ENCODE measurements at regions not wholly inside any gene's neighbourhood (a gene's known extent, or its start where the extent isn't known, plus 50 kb on each side); places are given as distances from the start of the nearest gene placed in this dataset.
A peak's percentile ranks its signal among the peaks of the same experiment; 100 is the strongest.

DNA sequence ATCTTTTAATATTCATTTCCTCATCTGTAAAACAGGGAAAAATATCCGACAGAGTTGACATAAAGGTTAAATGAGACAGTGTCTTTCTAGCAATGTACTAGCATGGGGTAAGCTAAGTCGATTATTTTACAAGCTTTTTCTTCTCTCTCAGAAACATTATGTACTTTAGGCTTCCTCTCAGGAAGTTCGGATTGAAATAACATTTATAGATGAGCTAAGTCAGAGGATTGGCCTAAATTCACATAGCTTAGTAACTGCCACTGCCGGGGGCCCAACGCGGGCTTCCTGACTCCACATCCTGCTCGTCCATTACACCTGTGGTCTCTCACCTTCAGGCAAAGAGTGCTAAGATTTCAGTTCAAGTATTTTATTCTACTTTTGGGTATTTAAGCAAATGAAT lies 462.3 kb upstream of the NFIA start:
- BruUV-seq (replicated peaks), result no TSS peak
- TF ChIP-seq, protein P1, sequence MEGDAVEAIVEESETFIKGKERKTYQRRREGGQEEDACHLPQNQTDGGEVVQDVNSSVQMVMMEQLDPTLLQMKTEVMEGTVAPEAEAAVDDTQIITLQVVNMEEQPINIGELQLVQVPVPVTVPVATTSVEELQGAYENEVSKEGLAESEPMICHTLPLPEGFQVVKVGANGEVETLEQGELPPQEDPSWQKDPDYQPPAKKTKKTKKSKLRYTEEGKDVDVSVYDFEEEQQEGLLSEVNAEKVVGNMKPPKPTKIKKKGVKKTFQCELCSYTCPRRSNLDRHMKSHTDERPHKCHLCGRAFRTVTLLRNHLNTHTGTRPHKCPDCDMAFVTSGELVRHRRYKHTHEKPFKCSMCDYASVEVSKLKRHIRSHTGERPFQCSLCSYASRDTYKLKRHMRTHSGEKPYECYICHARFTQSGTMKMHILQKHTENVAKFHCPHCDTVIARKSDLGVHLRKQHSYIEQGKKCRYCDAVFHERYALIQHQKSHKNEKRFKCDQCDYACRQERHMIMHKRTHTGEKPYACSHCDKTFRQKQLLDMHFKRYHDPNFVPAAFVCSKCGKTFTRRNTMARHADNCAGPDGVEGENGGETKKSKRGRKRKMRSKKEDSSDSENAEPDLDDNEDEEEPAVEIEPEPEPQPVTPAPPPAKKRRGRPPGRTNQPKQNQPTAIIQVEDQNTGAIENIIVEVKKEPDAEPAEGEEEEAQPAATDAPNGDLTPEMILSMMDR (conservative IDR thresholded peaks at IDR 0.05; ENCODE audit: low read depth, low read length), result no peak
- TF ChIP-seq EZH2 (IDR thresholded peaks at IDR 0.05; ENCODE audit: borderline replicate concordance, low read depth, low read length, poor library complexity, severe bottlenecking), result no peak
- POLR2A ChIA-PET (ENCODE audit: low non-redundant PET), result interaction anchor here (0.6 kb wide), 1 partner anchor 859 kb away, joined by 3 read pairs; no protein-coding TSS in a partner anchor
- Histone ChIP-seq H3K9me3 (ENCODE audit: low read depth, low read length, poor library complexity, severe bottlenecking) (no peaks in the 10 kb centered on the region), H3K27ac (ENCODE audit: low read depth, low read length, poor library complexity, severe bottlenecking) (no peak overlapping the region), H3K4me3 (ENCODE audit: low read depth, low read length, poor library complexity, severe bottlenecking) (no peak overlapping the region), H3K36me3 (ENCODE audit: insufficient read depth, low read length, poor library complexity, severe bottlenecking) (no peaks in the 10 kb centered on the region), H3K27me3 (replicated peaks; ENCODE audit: insufficient read depth, low read depth, low read length, poor library complexity) (peaks cover 97% of the 10 kb centered on the region), H3K4me1 (ENCODE audit: insufficient read depth, low read length, poor library complexity, severe bottlenecking) (peaks cover 29% of the 10 kb centered on the region)
- intact Hi-C loops (cut with micrococcal nuclease; ENCODE audit: unreplicated experiment), result no loop called here
- CTCF ChIA-PET, result no interaction called here
- DNase-seq (ENCODE audit: low spot score), result peak; percentile 71

DNA sequence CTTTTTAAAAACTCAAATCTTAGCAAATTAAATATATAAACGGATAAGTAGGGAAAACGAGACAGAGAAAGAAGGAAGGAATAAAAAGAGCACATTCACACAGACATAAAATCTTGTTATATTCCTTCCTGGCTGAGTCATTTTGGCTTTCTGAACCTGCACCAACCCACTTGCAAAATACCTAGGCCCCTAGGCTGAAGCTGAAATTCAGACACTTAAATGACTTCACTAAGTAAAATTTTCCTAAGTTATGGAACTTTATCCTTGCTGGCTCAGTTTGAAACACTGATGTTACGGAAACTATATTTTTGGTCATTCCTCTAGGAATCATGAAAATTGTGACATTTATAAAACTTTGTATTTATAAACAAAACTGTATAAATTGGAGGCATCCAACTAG lies 462.8 kb upstream of the NFIA start:
- ChIA-PET POLR2A (ENCODE audit: low non-redundant PET) (interaction anchor here (0.6 kb wide), 1 partner anchor 859 kb away, joined by 3 read pairs; no protein-coding TSS in a partner anchor), CTCF (no interaction called here)
- BruUV-seq (replicated peaks), result no TSS peak
- peaks cover 3% of the 10 kb centered on the region for H3K9me3 ChIP-seq (ENCODE audit: low read depth, low read length, poor library complexity, severe bottlenecking)
- TF ChIP-seq EZH2 (IDR thresholded peaks at IDR 0.05; ENCODE audit: borderline replicate concordance, low read depth, low read length, poor library complexity, severe bottlenecking), result no peak
- TF ChIP-seq, protein P1 (conservative IDR thresholded peaks at IDR 0.05; ENCODE audit: low read depth, low read length), result no peak
- intact Hi-C loops (cut with micrococcal nuclease; ENCODE audit: unreplicated experiment), result no loop called here
- DNase-seq (ENCODE audit: low spot score), result no peak
- H3K4me3 ChIP-seq (ENCODE audit: low read depth, low read length, poor library complexity, severe bottlenecking), result no peak overlapping the region
- peaks cover 97% of the 10 kb centered on the region for H3K27me3 ChIP-seq (replicated peaks; ENCODE audit: insufficient read depth, low read depth, low read length, poor library complexity)
- peaks cover 29% of the 10 kb centered on the region for H3K4me1 ChIP-seq (ENCODE audit: insufficient read depth, low read length, poor library complexity, severe bottlenecking)
- no peaks in the 10 kb centered on the region for H3K36me3 ChIP-seq (ENCODE audit: insufficient read depth, low read length, poor library complexity, severe bottlenecking)
- H3K27ac ChIP-seq (ENCODE audit: low read depth, low read length, poor library complexity, severe bottlenecking), result no peak overlapping the region

DNA sequence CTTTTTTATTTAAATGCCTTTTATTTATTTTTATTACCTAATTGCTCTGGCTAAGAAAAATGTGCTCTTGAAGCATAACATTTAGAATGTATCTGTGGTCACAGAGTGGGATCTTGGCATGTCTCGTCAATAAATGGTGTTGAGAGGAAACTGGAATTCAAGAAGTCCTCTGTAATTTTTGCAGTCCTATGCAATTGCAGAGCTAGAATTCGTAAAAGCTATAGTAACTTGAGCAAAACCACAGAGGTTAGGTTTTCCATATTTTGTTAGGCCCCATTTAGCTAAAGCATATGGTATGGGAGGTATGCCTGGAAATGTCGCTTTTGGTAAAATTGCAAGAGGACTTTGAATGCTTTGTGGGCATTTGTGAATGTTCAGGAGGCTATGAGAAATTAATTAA lies 466.7 kb upstream of the NFIA start:
- CTCF ChIA-PET, result no interaction called here

More for the DNA sequence above, 466.7 kb upstream of the NFIA start:
- Histone ChIP-seq H3K4me3 (ENCODE audit: low read depth, low read length, poor library complexity, severe bottlenecking) (no peak overlapping the region), H3K9me3 (ENCODE audit: low read depth, low read length, poor library complexity, severe bottlenecking) (peaks cover 4% of the 10 kb centered on the region), H3K27me3 (replicated peaks; ENCODE audit: insufficient read depth, low read depth, low read length, poor library complexity) (peaks cover 97% of the 10 kb centered on the region), H3K27ac (ENCODE audit: low read depth, low read length, poor library complexity, severe bottlenecking) (no peak overlapping the region), H3K4me1 (ENCODE audit: insufficient read depth, low read length, poor library complexity, severe bottlenecking) (peaks cover 13% of the 10 kb centered on the region), H3K36me3 (ENCODE audit: insufficient read depth, low read length, poor library complexity, severe bottlenecking) (no peaks in the 10 kb centered on the region)
- no peak for TF ChIP-seq EZH2 (IDR thresholded peaks at IDR 0.05; ENCODE audit: borderline replicate concordance, low read depth, low read length, poor library complexity, severe bottlenecking)
- TF ChIP-seq, protein P1 (conservative IDR thresholded peaks at IDR 0.05; ENCODE audit: low read depth, low read length), result no peak
- POLR2A ChIA-PET (ENCODE audit: low non-redundant PET), result no interaction called here
- intact Hi-C loops (cut with micrococcal nuclease; ENCODE audit: unreplicated experiment), result no loop called here
- no peak for DNase-seq (ENCODE audit: low spot score)
- BruUV-seq (replicated peaks), result no TSS peak

Data from A673 (cell line).